CD4-positive, alpha-beta T cell (primary cell): ENCODE measurements at regions not wholly inside any gene's neighbourhood (a gene's known extent, or its start where the extent isn't known, plus 50 kb on each side); places are given as distances from the start of the nearest gene placed in this dataset.

Source experiments
- ATAC-seq: fragments of 200-7000 bp; cut with Tn5 transposase; one replicate; pipeline ENCODE4 v1.10.0; 2022; ENCODE audit warnings: mild to moderate bottlenecking; ENCODE audit not compliant: poor library complexity
- CTCF ChIA-PET: fragments of 350-600 bp; sonication (Branson Sonifier 250); formaldehyde crosslinking; loops from one replicate; lab custom pipeline; 2021; ENCODE audit warnings: antibody characterized with exemption, inconsistent platforms; lab: Charles Lee
- POLR2A ChIA-PET: fragments of 350-600 bp; sonication (Branson Sonifier 250); formaldehyde crosslinking; loops from one replicate; lab custom pipeline; 2021; ENCODE audit warnings: antibody characterized with exemption, inconsistent platforms; lab: Charles Lee
- DNase-seq, 14 experiments: peaks; one replicate each; pipeline ENCODE4 v3.0.0-alpha.2; 2013 to 2020; ENCODE audit warnings: mixed read lengths in 2 of 14
- H3K27ac ChIP-seq, 2 donors: one replicate each; pipeline versions ENCODE4 v1.5.1 to v1.7.0; 2013; ENCODE audit warnings: low read length in 2 of 2, low read depth in 1 of 2, mild to moderate bottlenecking in 1 of 2
- H3K27me3 ChIP-seq, 2 experiments: 1 replicate in 1 of 2; 2 replicates in 1 of 2; pipeline versions ENCODE4 v1.6.1 to v1.7.0; 2013; ENCODE audit warnings: low read length in 2 of 2, control low read depth in 1 of 2, mild to moderate bottlenecking in 1 of 2, moderate library complexity in 1 of 2; ENCODE audit not compliant: insufficient read depth in 2 of 2, control insufficient read depth in 1 of 2
- H3K36me3 ChIP-seq: one replicate; pipeline ENCODE4 v1.6.1; 2013; ENCODE audit warnings: low read length, control low read depth; ENCODE audit not compliant: insufficient read depth
- H3K4me1 ChIP-seq: one replicate; pipeline ENCODE4 v1.6.1; 2013; ENCODE audit warnings: low read length, control low read depth; ENCODE audit not compliant: insufficient read depth
- H3K4me3 ChIP-seq: one replicate; pipeline ENCODE4 v1.5.1; 2013; ENCODE audit warnings: mild to moderate bottlenecking, low read length, moderate library complexity
- H3K9me3 ChIP-seq, 2 experiments: 1 replicate in 1 of 2; 2 replicates in 1 of 2; pipeline versions ENCODE4 v1.6.1 to v1.7.0; 2013; ENCODE audit warnings: low read length in 2 of 2, mild to moderate bottlenecking in 2 of 2, control low read depth in 1 of 2, moderate library complexity in 1 of 2; ENCODE audit not compliant: control insufficient read depth in 1 of 2, insufficient read depth in 1 of 2
- H3K27ac Mint-ChIP-seq: one replicate; pipeline ENCODE4 v1.8.0; 2020; ENCODE audit warnings: mixed read lengths
- H3K27me3 Mint-ChIP-seq: one replicate; pipeline ENCODE4 v1.8.0; 2021; ENCODE audit warnings: mixed read lengths
- H3K36me3 Mint-ChIP-seq: one replicate; pipeline ENCODE4 v1.8.0; 2021; ENCODE audit warnings: low read depth, mixed read lengths
- H3K4me1 Mint-ChIP-seq: one replicate; pipeline ENCODE4 v1.8.0; 2021; ENCODE audit warnings: low read depth, mixed read lengths
- H3K4me3 Mint-ChIP-seq: one replicate; pipeline ENCODE4 v1.8.0; 2020; ENCODE audit warnings: mild to moderate bottlenecking, mixed read lengths
- H3K9me3 Mint-ChIP-seq: one replicate; pipeline ENCODE4 v1.8.0; 2020; ENCODE audit warnings: mixed read lengths
- intact Hi-C, 2 experiments: fragments of 100-400 bp; cut with DNase I in 1 of 2; cut with micrococcal nuclease in 1 of 2; formaldehyde crosslinking; loops; one replicate each; pipeline versions ENCODE4 v1.15.1 to v1.9.0; 2023 to 2025; cut with DNase I, micrococcal nuclease
- TF ChIP-seq, protein P1 (sequence below): fragments of 200-600 bp; IDR thresholded peaks from one replicate; pipeline ENCODE4 v1.8.0; 2022; ENCODE audit warnings: antibody characterized with exemption, mild to moderate bottlenecking

- ChIA-PET CTCF (no interaction called here), POLR2A (no interaction called here)
- no peaks in the 10 kb centered on the region for H3K36me3 Mint-ChIP-seq
- intact Hi-C loops = no loop called here
- Histone ChIP-seq H3K4me1 (no peaks in the 10 kb centered on the region), H3K36me3 (no peaks in the 10 kb centered on the region), H3K27ac (no peak overlapping the region), H3K9me3 (peaks cover 0 to 9% of the 10 kb centered on the region in 2 experiments), H3K4me3 (no peak overlapping the region), H3K27me3 (no peaks in the 10 kb centered on the region)
- no peak overlapping the region for H3K4me3 Mint-ChIP-seq
- H3K9me3 Mint-ChIP-seq = peaks cover 10% of the 10 kb centered on the region
- TF ChIP-seq, protein P1, sequence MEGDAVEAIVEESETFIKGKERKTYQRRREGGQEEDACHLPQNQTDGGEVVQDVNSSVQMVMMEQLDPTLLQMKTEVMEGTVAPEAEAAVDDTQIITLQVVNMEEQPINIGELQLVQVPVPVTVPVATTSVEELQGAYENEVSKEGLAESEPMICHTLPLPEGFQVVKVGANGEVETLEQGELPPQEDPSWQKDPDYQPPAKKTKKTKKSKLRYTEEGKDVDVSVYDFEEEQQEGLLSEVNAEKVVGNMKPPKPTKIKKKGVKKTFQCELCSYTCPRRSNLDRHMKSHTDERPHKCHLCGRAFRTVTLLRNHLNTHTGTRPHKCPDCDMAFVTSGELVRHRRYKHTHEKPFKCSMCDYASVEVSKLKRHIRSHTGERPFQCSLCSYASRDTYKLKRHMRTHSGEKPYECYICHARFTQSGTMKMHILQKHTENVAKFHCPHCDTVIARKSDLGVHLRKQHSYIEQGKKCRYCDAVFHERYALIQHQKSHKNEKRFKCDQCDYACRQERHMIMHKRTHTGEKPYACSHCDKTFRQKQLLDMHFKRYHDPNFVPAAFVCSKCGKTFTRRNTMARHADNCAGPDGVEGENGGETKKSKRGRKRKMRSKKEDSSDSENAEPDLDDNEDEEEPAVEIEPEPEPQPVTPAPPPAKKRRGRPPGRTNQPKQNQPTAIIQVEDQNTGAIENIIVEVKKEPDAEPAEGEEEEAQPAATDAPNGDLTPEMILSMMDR = no peak
- DNase-seq (no peak), ATAC-seq (no peak)
- H3K27me3 Mint-ChIP-seq = no peaks in the 10 kb centered on the region
- no peaks in the 10 kb centered on the region for H3K4me1 Mint-ChIP-seq
- no peak overlapping the region for H3K27ac Mint-ChIP-seq
Observed at GRCh38 chr20:55353206-55353605, 652.1 kb downstream of the CBLN4 start.

- H3K4me3 Mint-ChIP-seq = no peak overlapping the region
- Histone ChIP-seq H3K4me1 (no peaks in the 10 kb centered on the region), H3K4me3 (no peak overlapping the region), H3K27ac (no peak overlapping the region), H3K27me3 (no peaks in the 10 kb centered on the region), H3K9me3 (peaks cover 0 to 11% of the 10 kb centered on the region in 2 experiments), H3K36me3 (no peaks in the 10 kb centered on the region)
- H3K27ac Mint-ChIP-seq = no peak overlapping the region
- no peaks in the 10 kb centered on the region for H3K4me1 Mint-ChIP-seq
- H3K27me3 Mint-ChIP-seq = no peaks in the 10 kb centered on the region
- TF ChIP-seq, protein P1 = no peak
- POLR2A ChIA-PET = no interaction called here
- CTCF ChIA-PET = no interaction called here
- peaks cover 18% of the 10 kb centered on the region for H3K9me3 Mint-ChIP-seq
- intact Hi-C loops = no loop called here
- ATAC-seq (no peak), DNase-seq (no peak)
- H3K36me3 Mint-ChIP-seq = no peaks in the 10 kb centered on the region
Observed at GRCh38 chr20:55348223-55348622, 657.1 kb downstream of the CBLN4 start.

DNA sequence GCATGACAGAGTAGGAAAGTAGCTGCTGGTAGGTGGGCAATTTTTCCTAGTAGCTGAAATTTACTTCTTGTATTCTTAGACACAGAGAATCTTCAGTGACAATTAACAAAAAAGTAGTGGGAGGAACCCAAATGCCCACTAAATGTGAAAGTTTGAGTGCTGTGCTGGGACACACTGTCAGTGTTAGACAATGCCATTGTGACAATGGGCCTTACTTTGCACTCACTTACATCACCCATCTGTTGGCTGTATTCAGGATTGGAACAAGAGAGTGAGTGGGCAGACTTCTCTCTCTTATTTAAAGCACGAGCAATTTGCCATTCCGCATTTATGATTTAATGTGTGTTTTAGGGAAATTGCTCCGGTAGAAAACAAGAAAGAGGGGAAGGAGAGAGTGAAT is 662.5 kb downstream of the CBLN4 start:
- H3K4me1 Mint-ChIP-seq = no peaks in the 10 kb centered on the region
- no peaks in the 10 kb centered on the region for H3K36me3 Mint-ChIP-seq
- peaks cover 8% of the 10 kb centered on the region for H3K9me3 Mint-ChIP-seq
- intact Hi-C loops = no loop called here
- TF ChIP-seq, protein P1 = no peak
- ATAC-seq (no peak), DNase-seq (no peak)
- H3K4me1 ChIP-seq = no peaks in the 10 kb centered on the region
- ChIA-PET CTCF (no interaction called here), POLR2A (no interaction called here)
- H3K36me3 ChIP-seq = no peaks in the 10 kb centered on the region
- no peaks in the 10 kb centered on the region for H3K27me3 ChIP-seq
- no peak overlapping the region for H3K27ac Mint-ChIP-seq
- no peaks in the 10 kb centered on the region for H3K27me3 Mint-ChIP-seq
- H3K27ac ChIP-seq = no peak overlapping the region
- H3K4me3 Mint-ChIP-seq = no peak overlapping the region
- peaks cover 0 to 6% of the 10 kb centered on the region in 2 experiments for H3K9me3 ChIP-seq
- H3K4me3 ChIP-seq = no peak overlapping the region
